HG03442 (cell line): ENCODE measurements at regions not wholly inside any gene's neighbourhood (a gene's known extent, or its start where the extent isn't known, plus 50 kb on each side); places are given as distances from the start of the nearest gene placed in this dataset.
"Not testable (repeated sequence)": the region's sequence is repeated elsewhere in the genome, so short reads cannot be mapped to it uniquely, and the experiment has no call there.

Source experiments
- ATAC-seq: cut with Tn5 transposase; IDR thresholded peaks from one replicate; pipeline ENCODE4 v1.9.1; 2021; ENCODE audit warnings: mild to moderate bottlenecking, moderate library complexity; ENCODE audit not compliant: unreplicated experiment

DNA sequence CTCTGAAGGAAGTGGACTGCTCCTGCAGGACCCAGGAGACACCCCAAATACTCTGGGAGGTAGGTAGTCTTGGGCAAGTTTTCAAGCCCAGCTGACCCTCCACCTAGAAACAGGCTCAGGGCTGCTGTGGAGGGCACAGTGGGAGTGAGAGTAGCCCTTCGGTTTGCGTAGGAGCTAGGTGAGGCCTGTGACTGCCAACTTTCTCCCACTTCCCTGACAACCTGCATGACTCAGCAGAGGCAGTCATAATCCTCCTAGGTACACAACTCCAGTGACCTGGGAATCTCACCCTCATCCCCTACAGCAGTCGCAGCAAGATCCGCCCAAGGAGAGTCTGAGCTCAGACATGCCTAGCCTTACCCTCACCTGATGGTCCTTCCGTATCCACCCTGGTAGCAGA is 439.1 kb downstream of the CNTNAP4 start:
- not testable (repeated sequence) for ATAC-seq

DNA sequence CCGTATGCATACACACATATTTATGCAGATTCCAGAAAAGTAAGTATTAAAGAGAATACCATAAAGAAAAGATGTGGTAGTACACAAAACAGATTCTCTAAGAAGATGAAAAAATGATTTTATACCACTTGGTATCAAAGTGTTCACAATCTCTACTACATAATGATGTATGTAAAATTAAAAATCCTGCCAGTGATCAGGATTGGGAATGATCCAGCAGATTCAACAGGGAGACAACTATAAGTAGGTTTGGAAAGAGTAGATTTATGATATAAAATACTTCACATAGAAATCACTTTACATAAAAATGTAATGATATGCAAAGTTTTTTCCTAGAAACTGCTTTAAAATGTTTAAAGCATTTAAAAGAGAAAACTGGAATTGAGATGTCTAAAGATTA is 447.0 kb downstream of the CNTNAP4 start:
- no peak for ATAC-seq

DNA sequence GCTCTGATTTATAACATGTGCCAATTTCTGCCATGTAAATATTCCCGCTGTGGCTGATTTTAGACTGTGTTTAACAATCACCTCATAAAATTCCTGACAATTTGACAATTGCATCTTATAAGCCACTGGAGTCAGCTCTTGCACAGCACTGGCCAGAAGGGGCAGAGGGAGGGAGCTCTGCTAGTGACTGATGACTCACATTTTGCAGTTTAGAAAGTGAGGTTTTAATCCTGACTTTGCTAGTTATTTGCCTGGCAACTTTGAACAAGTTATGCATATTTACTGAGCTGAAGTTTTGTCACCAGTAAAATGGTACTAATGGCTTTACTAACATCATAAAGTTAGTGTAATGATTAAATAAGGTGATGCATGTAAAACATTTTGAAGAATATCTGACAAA is 452.3 kb downstream of the CNTNAP4 start:
- no peak for ATAC-seq

DNA sequence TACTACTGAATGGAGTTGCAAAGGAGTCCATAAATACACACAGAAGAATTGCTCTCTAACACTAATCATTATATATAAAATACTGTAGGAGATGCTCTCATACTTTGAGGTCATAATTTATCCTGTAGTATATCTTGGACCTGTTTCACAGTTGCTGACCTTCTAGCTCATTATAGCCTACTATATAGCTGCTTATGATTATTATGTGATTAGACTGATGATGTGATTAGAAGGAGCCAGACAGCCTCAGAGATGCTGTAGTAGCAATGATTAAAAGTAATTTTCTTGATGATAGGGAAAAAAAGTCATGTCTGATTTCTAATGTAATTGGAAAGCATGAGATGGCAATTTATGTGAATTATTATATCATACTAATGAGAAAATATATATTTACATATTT is 455.7 kb downstream of the CNTNAP4 start:
- ATAC-seq, result no peak

DNA sequence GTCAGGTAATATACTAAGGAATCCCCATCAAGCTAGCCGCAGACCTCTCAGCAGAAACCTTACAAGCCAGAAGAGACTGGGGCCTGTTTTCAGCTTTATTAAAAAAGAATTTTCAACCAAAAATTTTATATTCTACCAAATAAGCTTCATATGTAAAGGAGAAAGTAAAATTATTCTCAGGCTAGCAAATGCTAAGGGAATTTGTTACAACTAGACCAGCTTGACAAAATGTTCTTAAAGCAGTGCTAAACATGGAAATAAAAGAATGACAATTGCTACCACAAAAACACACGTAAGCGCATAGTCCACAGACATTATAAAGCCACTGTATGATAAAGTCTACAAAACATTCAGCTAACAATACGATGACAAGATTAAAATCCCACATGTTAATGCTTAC is 449.4 kb upstream of the MON1B start:
- no peak for ATAC-seq

DNA sequence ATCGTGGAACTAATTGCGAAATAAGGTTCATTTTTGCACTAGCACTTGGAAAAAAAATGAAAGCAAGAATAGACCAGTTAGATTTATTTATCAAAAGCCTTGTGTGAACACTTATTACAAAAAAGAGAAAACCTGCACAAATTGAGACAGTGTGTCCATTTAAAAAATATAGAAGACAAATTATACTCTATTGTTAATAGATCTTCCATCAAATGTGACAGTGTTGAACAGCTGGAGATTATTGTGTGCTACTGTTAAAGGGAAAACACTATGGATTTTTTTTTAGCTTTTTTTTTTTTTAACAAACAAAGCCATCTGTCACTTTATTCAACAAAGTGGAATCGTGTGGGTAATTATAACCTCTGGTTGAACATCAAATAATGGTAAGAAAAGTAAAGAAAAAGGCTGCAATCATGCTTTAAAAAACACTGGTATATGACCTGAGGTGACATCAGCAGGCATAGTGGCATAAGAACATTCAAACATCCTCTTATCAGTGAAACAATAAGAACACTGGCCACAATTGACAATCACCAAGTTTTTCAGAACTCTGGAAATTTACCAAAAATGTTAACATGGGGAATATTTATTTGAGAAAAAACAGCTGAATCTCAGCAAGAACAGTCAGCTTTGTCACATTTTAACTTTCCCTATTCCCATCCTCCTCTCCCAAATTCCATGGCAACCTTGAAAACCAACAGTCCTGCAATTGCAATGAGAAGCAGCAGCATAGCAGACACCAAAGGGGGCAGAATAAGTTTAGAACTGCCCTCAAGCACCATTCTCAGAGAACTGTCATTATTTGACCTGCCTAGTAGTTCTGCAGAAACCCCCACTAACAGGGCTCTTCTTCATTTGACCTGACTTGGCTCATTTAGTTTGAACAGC is 442.3 kb upstream of the MON1B start:
- ATAC-seq, result no peak

DNA sequence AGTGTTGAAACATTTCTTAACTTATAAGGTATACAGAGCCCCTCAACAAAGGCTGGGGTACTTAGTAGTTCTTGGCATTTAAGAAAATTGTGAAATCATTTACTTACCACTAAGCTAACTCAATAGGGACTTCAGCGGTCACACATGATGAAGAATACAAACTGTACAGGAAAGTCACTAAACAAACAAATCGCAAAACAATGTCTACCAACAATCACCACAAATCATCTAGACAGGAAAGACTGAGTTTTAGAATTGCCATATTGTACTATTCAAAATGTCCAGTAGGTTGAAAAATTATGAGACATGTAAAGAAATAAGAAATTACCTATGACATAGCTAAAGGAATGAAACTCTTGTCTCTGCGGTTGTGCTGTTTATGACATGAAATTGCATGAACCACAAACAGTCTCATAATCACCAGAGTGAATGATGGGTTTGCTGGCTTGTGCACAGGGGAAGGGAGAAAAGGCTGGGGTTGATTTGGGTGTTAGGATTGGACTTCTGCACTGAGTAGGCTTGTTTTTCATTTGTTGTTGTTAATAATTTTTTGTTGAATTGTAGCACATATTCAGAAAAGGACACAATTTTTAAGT is 441.1 kb upstream of the MON1B start:
- no peak for ATAC-seq

DNA sequence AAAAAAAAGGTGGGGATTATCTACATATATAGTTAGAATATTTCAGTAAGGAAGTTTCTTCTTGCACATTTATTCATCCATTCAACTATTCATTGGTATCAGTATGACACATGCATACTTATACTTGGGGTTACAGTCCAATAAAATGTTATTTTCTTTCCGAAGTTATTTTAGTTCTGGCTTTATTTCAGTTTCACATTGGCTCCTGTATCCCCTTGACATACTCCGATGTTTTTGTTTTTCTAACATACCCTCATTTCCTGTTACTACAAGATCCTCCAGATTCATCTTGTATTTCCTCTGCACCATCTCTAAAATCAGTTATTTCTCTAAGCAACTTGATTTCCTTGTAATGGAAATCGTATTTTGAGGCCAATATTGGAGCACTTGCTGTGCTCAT is 435.5 kb upstream of the MON1B start:
- no peak for ATAC-seq

DNA sequence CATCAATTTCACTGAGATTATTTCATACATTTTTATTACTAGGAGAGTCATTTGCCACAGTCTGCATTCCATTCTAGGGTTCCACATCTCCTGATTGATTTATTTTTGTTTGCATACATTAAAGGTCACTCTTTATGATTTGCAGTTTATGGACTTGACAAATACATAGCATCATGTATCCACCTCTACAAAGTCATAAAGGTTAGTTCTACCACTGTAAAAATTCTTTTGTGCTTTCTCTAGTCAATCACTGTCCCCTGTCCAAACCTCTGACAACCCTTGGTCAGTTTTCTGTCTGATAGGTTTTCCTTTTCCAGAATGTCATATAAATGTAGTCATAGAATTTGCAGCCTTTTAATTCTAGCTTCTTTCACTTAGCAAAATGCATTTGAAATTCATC is 434.6 kb upstream of the MON1B start:
- no peak for ATAC-seq

DNA sequence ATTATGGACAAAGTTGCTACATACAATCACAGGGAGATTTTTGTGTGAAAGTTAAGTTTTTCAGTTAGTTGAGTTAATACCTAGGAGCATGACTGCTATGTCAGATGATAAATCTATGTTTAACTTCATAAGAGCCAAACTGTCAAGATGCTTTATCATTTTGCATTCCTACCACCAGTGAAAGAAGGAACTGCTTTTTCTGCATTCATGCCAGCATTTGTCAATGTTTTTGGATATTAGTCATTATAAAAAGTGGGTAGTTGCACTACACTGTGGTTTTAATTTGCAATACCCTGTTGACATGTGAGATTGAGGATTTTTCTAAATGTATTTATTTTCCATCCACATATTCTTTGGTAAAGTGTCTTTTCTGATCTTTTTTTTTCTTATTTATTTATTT is 434.0 kb upstream of the MON1B start:
- no peak for ATAC-seq

DNA sequence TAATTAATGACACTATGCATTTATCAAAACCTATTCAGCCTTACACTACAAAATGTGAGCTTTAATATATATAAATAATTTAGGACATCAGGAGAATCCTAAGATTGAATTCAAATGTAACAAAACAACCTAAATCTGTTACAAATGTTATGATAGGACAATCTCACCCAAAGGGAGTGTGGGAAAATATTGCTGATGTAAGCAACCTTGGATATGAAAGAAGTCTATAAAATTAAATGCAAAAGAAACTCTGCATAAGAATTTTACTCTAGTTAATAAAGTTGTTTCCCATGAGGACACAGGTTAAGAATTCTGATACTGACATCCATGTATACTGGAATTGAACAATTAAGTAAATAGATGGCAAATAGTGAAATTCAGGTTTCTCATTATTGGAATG is 424.5 kb upstream of the MON1B start:
- ATAC-seq, result no peak

DNA sequence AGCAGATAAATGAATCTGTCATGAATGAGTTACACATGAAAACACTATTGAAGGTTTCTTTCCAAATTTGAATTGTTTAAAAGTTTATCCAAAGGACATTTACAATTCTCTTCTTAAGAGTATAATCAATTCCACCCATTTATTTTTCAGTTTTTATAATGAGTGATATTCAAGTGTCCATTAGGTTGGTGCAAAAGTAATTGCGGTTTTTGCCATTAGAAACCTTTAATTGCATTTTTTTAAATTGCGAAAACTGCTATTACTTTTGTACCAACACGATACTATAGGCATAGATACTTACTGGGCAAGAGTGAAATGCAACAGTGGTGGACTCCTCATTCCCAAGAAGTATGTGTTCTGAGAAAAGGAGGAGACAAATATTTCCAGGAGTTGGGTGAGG is 422.7 kb upstream of the MON1B start:
- ATAC-seq, result no peak

DNA sequence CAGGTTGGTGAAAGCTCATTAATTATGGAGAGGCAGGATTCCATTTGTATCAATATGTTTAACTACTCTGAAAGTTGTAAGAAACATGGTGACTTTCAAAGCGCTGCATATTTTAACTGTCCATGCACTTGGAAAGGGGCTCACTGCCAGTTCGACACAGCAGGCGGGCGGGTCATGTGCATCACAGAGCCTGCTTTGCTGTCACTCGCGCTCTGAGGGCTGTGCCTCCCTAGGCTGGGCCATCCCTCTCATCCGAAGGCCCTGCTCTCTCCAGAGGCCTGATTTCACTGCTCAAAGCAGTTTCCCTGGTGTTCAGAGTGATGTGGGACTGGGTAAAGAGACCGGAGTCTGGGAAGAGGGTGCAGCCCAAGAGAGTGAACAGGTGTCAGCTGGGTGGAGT is 422.0 kb upstream of the MON1B start:
- no peak for ATAC-seq

DNA sequence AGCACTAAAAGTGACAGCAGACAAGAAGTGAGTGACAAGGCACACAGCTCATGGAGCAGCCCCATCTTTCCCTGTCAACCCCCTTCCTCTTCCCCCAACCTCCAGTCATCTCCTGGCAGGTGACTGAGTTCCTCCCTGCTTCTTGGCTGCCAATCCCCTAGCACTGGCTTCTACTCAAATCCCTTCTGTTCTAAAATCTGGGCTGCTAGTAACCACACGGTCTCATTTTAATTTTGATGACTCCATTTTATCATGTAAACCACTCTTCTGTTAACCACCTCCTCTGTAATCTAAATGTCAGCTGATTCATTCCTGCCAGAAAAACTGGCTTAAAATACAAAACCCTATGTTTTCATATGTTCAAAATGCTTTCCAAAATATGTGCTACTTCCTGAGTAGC is 419.8 kb upstream of the MON1B start:
- no peak for ATAC-seq

DNA sequence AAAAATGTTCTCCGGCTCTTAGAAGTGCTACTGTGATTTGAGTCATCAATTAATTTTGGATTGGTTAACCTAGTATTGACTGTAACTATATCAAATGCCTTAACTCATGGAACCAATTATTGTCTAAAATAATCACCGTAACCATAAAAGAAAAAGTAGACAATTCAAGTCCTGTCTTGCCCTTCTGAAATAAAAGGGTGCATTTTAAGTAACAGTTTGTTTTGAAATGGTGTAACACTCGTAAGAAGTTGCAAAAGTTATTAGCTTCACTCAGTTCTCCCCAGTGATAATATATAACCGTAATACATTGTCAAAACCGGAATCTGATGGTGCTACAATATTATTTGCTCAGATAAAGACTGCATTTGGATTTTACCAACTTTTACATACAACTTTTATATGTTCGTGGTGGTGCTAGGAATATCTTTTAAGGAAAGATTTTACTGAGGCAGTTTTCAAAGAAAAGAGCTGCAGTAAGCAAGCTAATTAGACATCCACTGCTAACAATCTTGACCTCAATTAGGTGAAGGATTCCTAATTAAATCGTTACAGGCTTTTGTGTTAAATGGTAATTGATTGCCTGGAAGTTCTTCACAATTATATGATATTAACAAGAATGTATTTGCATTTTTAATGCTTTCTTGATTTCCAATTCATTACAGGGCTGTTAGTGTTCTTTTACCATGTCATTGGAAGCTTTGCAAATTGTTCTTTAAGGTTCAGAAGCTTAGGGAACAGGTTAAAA is 413.1 kb upstream of the MON1B start:
- no peak for ATAC-seq

DNA sequence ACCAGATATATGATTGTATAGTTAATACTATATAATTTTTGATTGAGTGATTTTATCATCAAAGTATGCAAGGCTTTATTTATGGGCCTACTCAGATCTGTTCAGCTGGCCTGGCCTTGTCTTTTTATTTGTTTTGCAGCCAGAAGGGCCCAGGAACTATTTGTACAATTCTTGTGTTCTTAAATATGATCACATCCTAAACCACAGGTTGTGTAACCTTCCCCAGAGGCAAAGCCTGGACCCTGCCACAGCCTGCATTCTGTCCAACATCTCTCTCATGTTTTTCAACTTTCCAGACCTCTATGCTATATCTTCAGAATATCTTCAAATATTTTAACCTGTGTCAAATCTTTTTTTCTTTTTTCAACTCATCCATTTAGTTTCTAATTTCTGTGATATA is 410.4 kb upstream of the MON1B start:
- no peak for ATAC-seq

DNA sequence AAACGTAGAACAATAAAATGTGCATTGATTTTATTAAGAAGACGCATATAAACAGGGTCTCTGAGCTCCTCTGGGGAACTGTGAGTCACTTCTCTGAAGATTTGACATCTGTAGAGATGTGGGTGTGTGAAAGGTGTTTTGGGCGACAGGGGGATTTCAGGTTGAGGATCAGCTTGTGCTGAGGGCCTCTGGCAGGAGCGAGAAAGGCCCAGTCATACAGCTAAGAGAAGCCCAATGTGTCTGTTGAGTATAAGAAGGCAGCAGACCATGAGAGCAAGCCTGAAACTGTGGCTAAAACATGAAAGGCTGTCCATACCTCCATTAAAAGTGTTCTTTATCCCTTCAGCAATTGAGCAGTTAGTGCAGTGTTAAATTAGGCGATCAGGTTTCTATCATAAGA is 406.5 kb upstream of the MON1B start:
- ATAC-seq, result no peak

DNA sequence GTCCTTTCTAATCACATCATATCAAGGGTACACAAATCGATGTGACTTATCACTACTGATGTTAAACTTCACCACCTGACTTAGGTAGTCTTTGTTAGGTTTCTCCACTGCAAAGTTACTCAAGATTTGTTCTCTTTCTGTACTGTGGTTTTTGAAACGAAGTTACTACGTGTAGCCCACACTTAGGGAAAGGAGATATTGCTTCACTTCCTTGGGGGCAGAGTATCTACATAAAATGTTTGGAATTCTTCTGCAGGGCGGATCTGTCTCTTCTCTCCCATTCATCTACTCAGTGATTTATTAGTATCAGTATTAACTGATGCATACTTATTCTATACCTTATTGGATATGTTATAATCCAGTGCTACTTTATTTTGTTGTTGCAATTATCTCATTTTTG is 403.6 kb upstream of the MON1B start:
- no peak for ATAC-seq

DNA sequence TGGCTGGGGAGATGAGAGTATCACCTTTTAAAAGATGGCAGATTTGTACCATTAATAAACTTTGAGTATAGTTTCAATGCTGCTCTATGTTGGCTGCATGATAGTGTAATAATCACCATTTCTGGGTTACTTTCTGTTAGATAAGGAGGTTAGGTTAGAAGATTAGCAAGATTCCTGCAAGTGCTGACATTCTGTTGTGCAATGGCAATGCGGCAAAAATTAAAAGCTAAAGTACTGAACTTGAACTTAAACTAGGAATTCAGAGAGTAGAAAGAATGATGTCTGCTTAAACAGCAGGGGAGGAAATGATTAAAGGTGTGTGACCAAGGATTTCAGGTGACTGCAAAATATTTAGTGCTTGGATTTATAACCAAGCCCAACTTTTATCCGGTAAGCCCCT is 399.8 kb upstream of the MON1B start:
- no peak for ATAC-seq

DNA sequence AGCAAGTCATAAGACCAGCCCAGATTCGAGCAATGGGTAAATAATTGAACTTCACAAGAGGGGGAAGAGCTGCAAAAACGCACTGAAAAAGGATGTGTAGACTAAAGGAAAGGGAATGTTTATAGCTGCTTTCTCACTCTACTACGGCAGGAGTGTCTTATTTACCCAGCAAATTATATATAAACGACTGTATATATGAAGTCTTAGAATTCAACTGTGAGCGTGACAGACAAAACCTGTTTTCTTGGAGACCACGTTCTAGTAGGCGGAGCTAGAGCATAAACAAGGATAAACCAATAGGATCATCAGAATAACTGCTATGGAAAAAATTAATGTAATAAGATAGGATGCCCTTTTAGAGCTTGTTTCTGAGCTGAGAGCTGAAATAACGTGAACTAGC is 394.6 kb upstream of the MON1B start:
- ATAC-seq, result no peak

DNA sequence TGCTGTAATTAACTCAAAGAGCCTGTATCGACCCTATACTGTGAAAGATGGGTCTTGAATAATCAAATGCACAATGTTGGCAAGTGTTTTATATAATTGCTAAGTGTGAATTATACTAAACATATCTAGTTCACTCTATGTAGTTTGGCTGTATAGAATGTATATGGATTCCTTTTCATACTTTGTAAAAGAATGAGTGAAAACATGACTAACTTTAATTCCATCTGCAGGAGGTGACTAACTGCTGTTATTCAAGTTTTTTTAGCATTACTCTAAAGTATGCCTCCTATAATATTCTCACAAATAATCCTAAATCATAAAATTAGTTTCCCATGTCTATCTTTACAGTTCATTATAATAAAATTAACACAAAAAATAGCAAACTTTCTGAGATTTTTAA is 394.0 kb upstream of the MON1B start:
- no peak for ATAC-seq

DNA sequence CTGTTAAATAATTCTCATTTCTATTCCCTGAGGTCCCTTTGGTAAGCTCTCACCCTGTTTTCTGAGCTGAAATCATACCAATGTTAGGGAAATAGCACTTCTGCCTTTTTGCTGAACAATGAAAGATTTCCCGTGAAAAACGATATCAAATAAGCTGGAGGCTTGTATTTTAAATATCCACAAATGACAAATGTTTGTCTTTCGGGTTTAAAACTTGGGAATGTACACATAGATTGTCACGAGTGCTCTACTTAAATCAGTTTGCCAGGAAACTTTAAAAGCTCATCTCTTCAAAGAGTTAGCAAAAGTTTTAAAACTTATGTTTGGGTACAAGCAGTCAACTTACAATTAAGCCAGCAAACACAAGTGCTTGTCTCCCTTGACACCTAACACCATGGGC is 393.5 kb upstream of the MON1B start:
- no peak for ATAC-seq
